Upper lobe of left lung (tissue), 4 donors: ENCODE measurements at regions not wholly inside any gene's neighbourhood (a gene's known extent, or its start where the extent isn't known, plus 50 kb on each side); places are given as distances from the start of the nearest gene placed in this dataset.

Experiments
- CTCF ChIP-seq, 6 experiments: fragments of 450-650 bp in 4 of 6; fragments of 200-600 bp in 2 of 6; sonication (generic) in 2 of 6; IDR thresholded peaks; one replicate each; pipeline ENCODE4 v1.5.1; 2016 to 2019; ENCODE audit warnings: antibody characterized with exemption in 6 of 6
- EP300 ChIP-seq, 4 donors: sonication (generic); formaldehyde crosslinking; IDR thresholded peaks; one replicate each; pipeline ENCODE4 v1.5.1; 2017; ENCODE audit warnings: antibody characterized with exemption in 4 of 4, control low read depth in 2 of 4
- POLR2AphosphoS5 ChIP-seq, 2 donors: sonication (generic); formaldehyde crosslinking; IDR thresholded peaks; one replicate each; pipeline ENCODE4 v1.5.1; 2017; ENCODE audit warnings: antibody characterized with exemption in 2 of 2

- TF ChIP-seq CTCF (IDR thresholded peaks at IDR 0.05) (peak in 2 of 6 experiments; percentile 12 to 16), POLR2AphosphoS5 (IDR thresholded peaks at IDR 0.05) (no peak), EP300 (IDR thresholded peaks at IDR 0.05) (no peak)
Measured at GRCh38 chr2:49255409-49255971, 101.2 kb upstream of the FSHR start.
